ENCODE measurements at regions not wholly inside any gene's neighbourhood (a gene's known extent, or its start where the extent isn't known, plus 50 kb on each side); places are given as distances from the start of the nearest gene placed in this dataset.

DNA sequence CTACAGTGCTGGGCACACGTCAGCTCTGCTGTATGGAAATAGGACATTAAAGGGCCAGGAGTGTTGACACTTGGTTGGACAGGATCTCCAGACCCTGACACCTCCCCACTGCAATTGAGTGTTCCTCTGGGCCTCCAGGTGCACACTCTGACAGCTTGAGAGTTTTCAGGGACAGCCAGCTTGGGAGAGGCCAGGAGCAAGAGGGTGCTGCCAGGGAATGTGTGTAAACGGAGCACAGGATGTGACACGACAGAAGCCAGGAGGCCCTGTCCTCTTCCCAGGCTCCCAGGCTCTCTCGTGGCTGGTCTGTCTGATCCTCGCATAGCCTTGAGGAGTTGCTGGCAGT is 318.1 kb upstream of the HS6ST1 start:
- Histone ChIP-seq H4K20me1 (ENCODE audit: low read length) (no peaks in the 10 kb centered on the region), H2AFZ (ENCODE audit: low read length) (no peak overlapping the region), H3K4me1 (ENCODE audit: insufficient read depth, low read length) (no peaks in the 10 kb centered on the region), H3K27ac (ENCODE audit: low read length) (no peak overlapping the region), H3F3A (ENCODE audit: low read length, unreplicated experiment) (no peaks in the 10 kb centered on the region), H3K79me2 (ENCODE audit: low read length) (no peaks in the 10 kb centered on the region), H3K9ac (ENCODE audit: low read length) (no peak overlapping the region), H3K9me2 (replicated peaks; ENCODE audit: low read length) (no peaks in the 10 kb centered on the region), H3K27me3 (ENCODE audit: low read length) (peaks cover 59% of the 10 kb centered on the region), H3K4me3 (ENCODE audit: low read length) (no peak overlapping the region), H3K36me3 (ENCODE audit: low read depth, low read length) (no peaks in the 10 kb centered on the region), H3K4me2 (ENCODE audit: low read length) (no peak overlapping the region), H3K9me3 (ENCODE audit: low read length) (no peaks in the 10 kb centered on the region)
- TF ChIP-seq EZH2phosphoT487 (IDR thresholded peaks at IDR 0.05; ENCODE audit: borderline replicate concordance, low read length) (no peak), EZH2 (IDR thresholded peaks at IDR 0.05; ENCODE audit: low read length, unreplicated experiment) (no peak)
- BruUV-seq (replicated peaks) = no TSS peak
- no peak for ATAC-seq
- ChIA-PET CTCF (no interaction called here), POLR2A (ENCODE audit: unreplicated experiment) (no interaction called here)
- intact Hi-C loops (cut with micrococcal nuclease) = no loop called here
- no peak for DNase-seq

DNA sequence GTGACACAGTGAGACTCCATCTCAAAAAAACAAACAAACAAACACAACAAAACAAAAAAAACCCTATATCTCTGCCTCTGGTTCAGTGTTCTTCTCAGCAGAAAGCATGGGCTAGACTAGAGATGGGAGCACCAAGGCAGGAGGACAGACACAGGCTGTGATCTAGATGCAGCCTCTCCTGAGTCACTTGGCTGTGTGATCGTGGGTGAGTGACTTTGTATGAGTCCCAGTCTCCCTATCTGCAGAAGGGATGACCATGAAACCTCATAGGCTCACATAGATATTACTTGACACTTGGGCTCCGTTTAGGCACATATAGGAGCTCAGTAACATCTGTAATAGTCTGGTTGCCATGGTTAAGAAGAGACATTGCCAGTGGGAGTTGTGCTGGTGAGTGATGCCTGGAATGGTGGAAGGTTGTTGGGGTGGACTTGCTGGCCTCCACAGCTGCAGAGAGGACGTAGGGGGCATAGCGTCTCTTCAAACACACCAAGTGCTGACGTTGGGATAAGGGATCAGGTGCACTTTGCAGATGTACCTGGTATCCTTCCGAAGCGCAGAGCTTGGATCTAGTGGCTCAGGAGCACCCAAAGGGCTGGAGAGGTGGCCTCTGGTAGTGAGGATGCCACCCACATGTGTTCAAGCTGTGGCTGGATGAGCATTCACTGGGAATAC is 318.9 kb upstream of the HS6ST1 start:
- Histone ChIP-seq H3K4me2 (ENCODE audit: low read length) (no peak overlapping the region), H3K36me3 (ENCODE audit: low read depth, low read length) (no peaks in the 10 kb centered on the region), H3K4me1 (ENCODE audit: insufficient read depth, low read length) (no peaks in the 10 kb centered on the region), H3K79me2 (ENCODE audit: low read length) (no peaks in the 10 kb centered on the region), H4K20me1 (ENCODE audit: low read length) (no peaks in the 10 kb centered on the region), H3K27me3 (ENCODE audit: low read length) (peaks cover 57% of the 10 kb centered on the region), H3K9me2 (replicated peaks; ENCODE audit: low read length) (no peaks in the 10 kb centered on the region), H3K4me3 (ENCODE audit: low read length) (no peak overlapping the region), H2AFZ (ENCODE audit: low read length) (no peak overlapping the region), H3F3A (ENCODE audit: low read length, unreplicated experiment) (no peaks in the 10 kb centered on the region), H3K9ac (ENCODE audit: low read length) (no peak overlapping the region), H3K27ac (ENCODE audit: low read length) (no peak overlapping the region), H3K9me3 (ENCODE audit: low read length) (no peaks in the 10 kb centered on the region)
- DNase-seq = no peak
- TF ChIP-seq, protein P1, sequence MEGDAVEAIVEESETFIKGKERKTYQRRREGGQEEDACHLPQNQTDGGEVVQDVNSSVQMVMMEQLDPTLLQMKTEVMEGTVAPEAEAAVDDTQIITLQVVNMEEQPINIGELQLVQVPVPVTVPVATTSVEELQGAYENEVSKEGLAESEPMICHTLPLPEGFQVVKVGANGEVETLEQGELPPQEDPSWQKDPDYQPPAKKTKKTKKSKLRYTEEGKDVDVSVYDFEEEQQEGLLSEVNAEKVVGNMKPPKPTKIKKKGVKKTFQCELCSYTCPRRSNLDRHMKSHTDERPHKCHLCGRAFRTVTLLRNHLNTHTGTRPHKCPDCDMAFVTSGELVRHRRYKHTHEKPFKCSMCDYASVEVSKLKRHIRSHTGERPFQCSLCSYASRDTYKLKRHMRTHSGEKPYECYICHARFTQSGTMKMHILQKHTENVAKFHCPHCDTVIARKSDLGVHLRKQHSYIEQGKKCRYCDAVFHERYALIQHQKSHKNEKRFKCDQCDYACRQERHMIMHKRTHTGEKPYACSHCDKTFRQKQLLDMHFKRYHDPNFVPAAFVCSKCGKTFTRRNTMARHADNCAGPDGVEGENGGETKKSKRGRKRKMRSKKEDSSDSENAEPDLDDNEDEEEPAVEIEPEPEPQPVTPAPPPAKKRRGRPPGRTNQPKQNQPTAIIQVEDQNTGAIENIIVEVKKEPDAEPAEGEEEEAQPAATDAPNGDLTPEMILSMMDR (conservative IDR thresholded peaks at IDR 0.05; ENCODE audit: low read depth, low read length) = no peak
- TF ChIP-seq EZH2phosphoT487 (IDR thresholded peaks at IDR 0.05; ENCODE audit: borderline replicate concordance, low read length) (no peak), EZH2 (IDR thresholded peaks at IDR 0.05; ENCODE audit: low read length, unreplicated experiment) (no peak)
- no TSS peak for BruUV-seq (replicated peaks)
- ATAC-seq = no peak
- intact Hi-C loops (cut with micrococcal nuclease) = no loop called here
- CTCF ChIA-PET = no interaction called here
- POLR2A ChIA-PET (ENCODE audit: unreplicated experiment) = no interaction called here

DNA sequence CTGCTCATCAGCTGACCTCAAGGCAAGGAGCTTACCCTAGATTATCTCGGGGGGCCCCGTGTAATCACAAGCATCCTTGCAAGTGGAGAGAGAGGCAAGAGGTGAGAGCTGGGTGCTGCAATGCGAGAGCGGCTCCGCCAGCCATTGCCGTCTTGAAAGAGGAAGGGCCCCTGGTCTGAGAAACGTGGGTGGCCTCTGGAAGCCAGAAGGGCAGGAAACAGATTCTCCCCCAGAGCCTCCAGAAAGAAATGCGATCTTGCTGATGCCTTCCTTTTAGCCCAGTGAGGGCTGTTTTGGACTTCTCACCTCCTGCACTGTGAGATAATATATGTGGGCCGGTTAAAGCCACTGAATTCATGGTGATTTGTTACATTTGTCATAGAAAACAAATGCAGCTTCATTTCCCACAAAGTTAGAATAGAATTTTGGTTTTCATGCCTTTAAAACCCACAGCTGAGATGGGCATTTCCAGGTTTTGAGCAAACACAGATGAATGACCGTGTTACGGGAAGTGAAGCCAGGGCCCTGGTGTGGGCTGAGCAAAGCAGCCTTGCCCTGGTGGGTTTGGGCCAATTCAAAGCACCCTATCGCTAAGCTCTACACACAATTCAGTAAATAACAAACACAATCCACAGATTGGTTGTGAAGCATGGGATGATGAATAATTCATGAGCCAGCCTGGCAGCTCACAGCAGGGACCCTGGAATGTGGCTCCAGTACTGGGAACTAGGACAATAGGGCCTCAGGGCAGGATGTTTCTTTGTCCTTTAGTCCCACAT is 319.9 kb upstream of the HS6ST1 start:
- no peaks in the 10 kb centered on the region for H3K4me1 ChIP-seq (ENCODE audit: insufficient read depth, low read length)
- DNase-seq (no peak), ATAC-seq (no peak)
- ChIA-PET POLR2A (ENCODE audit: unreplicated experiment) (no interaction called here), CTCF (no interaction called here)
- no peaks in the 10 kb centered on the region for H3K79me2 ChIP-seq (ENCODE audit: low read length)
- H3K9me3 ChIP-seq (ENCODE audit: low read length) = no peaks in the 10 kb centered on the region
- no peak overlapping the region for H3K9ac ChIP-seq (ENCODE audit: low read length)
- no peaks in the 10 kb centered on the region for H3K9me2 ChIP-seq (replicated peaks; ENCODE audit: low read length)
- H3K27ac ChIP-seq (ENCODE audit: low read length) = no peak overlapping the region
- H3K4me3 ChIP-seq (ENCODE audit: low read length) = no peak overlapping the region
- H3K4me2 ChIP-seq (ENCODE audit: low read length) = no peak overlapping the region
- no peak overlapping the region for H2AFZ ChIP-seq (ENCODE audit: low read length)
- no peaks in the 10 kb centered on the region for H4K20me1 ChIP-seq (ENCODE audit: low read length)
- H3K27me3 ChIP-seq (ENCODE audit: low read length) = peaks cover 56% of the 10 kb centered on the region
- no TSS peak for BruUV-seq (replicated peaks)
- intact Hi-C loops (cut with micrococcal nuclease) = no loop called here
- no peaks in the 10 kb centered on the region for H3K36me3 ChIP-seq (ENCODE audit: low read depth, low read length)
- TF ChIP-seq, protein P1 (conservative IDR thresholded peaks at IDR 0.05; ENCODE audit: low read depth, low read length) = no peak
- TF ChIP-seq EZH2 (IDR thresholded peaks at IDR 0.05; ENCODE audit: low read length, unreplicated experiment) (no peak), EZH2phosphoT487 (IDR thresholded peaks at IDR 0.05; ENCODE audit: borderline replicate concordance, low read length) (no peak)
- no peaks in the 10 kb centered on the region for H3F3A ChIP-seq (ENCODE audit: low read length, unreplicated experiment)
